ENCODE measurements at regions not wholly inside any gene's neighbourhood (a gene's known extent, or its start where the extent isn't known, plus 50 kb on each side); places are given as distances from the start of the nearest gene placed in this dataset.

GRCh38 chr20:51867251-51867650 is 64.9 kb upstream of the SALL4 start:
- DNase-seq = no peak

- DNase-seq = no peak
Observed at GRCh38 chr20:51864967-51865366, 62.6 kb upstream of the SALL4 start.

GRCh38 chr20:51862796-51863195 is 60.5 kb upstream of the SALL4 start:
- DNase-seq = no peak

GRCh38 chr20:51861726-51862466 is 59.6 kb upstream of the SALL4 start:
- DNase-seq = no peak

- DNase-seq = no peak
Observed at GRCh38 chr20:51860111-51860882, 58.0 kb upstream of the SALL4 start.

GRCh38 chr20:51856432-51856831 is 54.1 kb upstream of the SALL4 start:
- DNase-seq = no peak

- DNase-seq = no peak
Observed at GRCh38 chr20:51854921-51855320, 52.6 kb upstream of the SALL4 start.
